HL-60 (cell line): ENCODE measurements at regions not wholly inside any gene's neighbourhood (a gene's known extent, or its start where the extent isn't known, plus 50 kb on each side); places are given as distances from the start of the nearest gene placed in this dataset.

ENCODE experiments used
- DNase-seq, 2 experiments: peaks; one replicate each; pipeline ENCODE4 v3.0.0-alpha.2; 2010 to 2020; ENCODE audit warnings: low read depth in 1 of 2, low spot score in 1 of 2
- H3K27ac ChIP-seq: fragments of 250-450 bp; sonication (Bioruptor Pico); replicated peaks from 2 replicates; pipeline ENCODE4 v1.5.1; 2020; ENCODE audit warnings: mild to moderate bottlenecking, moderate library complexity
- H3K27me3 ChIP-seq: fragments of 250-450 bp; sonication (Bioruptor Pico); 2 replicates; pipeline ENCODE4 v1.5.1; 2021; ENCODE audit warnings: mild to moderate bottlenecking, moderate library complexity; ENCODE audit not compliant: insufficient read depth, poor library complexity, severe bottlenecking
- H3K4me3 ChIP-seq: replicated peaks from 2 replicates; pipeline ENCODE4 v1.5.1; 2011; ENCODE audit warnings: mild to moderate bottlenecking, control low read depth, low read length; ENCODE audit not compliant: insufficient read depth
- GABPA ChIP-seq: IDR thresholded peaks from 2 replicates; pipeline ENCODE4 v1.6.1; 2012; ENCODE audit warnings: low read depth
- POLR2AphosphoS5 ChIP-seq: IDR thresholded peaks from 2 replicates; pipeline ENCODE4 v1.6.1; 2012; ENCODE audit warnings: low read depth
- REST ChIP-seq: IDR thresholded peaks from 2 replicates; pipeline ENCODE4 v1.6.1; 2012; ENCODE audit warnings: low read depth; ENCODE audit not compliant: insufficient replicate concordance
- SPI1 ChIP-seq: IDR thresholded peaks from 2 replicates; pipeline ENCODE4 v1.6.1; 2012; ENCODE audit warnings: low read depth, mild to moderate bottlenecking, borderline replicate concordance
- TF ChIP-seq, protein P1 (sequence below): IDR thresholded peaks from one replicate; pipeline ENCODE4 v1.5.1; 2011; ENCODE audit warnings: low read length, control low read depth, inconsistent platforms; ENCODE audit not compliant: insufficient read depth

GRCh38 chr10:117477211-117477947, 65.2 kb upstream of the EMX2 start:
- no peak for DNase-seq
- TF ChIP-seq GABPA (no peak), REST (no peak)
- H3K4me3 ChIP-seq = no peak overlapping the region
- no peaks in the 10 kb centered on the region for H3K27me3 ChIP-seq
- no peak overlapping the region for H3K27ac ChIP-seq

- Histone ChIP-seq H3K27me3 (no peaks in the 10 kb centered on the region), H3K27ac (no peak overlapping the region), H3K4me3 (no peak overlapping the region)
- TF ChIP-seq SPI1 (0 out of 2 replicates have a peak, but pooled peaks have one; percentile 21), GABPA (no peak)
- DNase-seq = no peak
Observed at GRCh38 chr10:117476716-117477115, 65.8 kb upstream of the EMX2 start.

- Histone ChIP-seq H3K4me3 (no peak overlapping the region), H3K27ac (no peak overlapping the region), H3K27me3 (no peaks in the 10 kb centered on the region)
- TF ChIP-seq REST (no peak), POLR2AphosphoS5 (no peak), GABPA (no peak), SPI1 (no peak)
- TF ChIP-seq, protein P1, sequence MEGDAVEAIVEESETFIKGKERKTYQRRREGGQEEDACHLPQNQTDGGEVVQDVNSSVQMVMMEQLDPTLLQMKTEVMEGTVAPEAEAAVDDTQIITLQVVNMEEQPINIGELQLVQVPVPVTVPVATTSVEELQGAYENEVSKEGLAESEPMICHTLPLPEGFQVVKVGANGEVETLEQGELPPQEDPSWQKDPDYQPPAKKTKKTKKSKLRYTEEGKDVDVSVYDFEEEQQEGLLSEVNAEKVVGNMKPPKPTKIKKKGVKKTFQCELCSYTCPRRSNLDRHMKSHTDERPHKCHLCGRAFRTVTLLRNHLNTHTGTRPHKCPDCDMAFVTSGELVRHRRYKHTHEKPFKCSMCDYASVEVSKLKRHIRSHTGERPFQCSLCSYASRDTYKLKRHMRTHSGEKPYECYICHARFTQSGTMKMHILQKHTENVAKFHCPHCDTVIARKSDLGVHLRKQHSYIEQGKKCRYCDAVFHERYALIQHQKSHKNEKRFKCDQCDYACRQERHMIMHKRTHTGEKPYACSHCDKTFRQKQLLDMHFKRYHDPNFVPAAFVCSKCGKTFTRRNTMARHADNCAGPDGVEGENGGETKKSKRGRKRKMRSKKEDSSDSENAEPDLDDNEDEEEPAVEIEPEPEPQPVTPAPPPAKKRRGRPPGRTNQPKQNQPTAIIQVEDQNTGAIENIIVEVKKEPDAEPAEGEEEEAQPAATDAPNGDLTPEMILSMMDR = no peak
- no peak for DNase-seq
Observed at GRCh38 chr10:117476281-117476680, 66.3 kb upstream of the EMX2 start.

- Histone ChIP-seq H3K27ac (no peak overlapping the region), H3K27me3 (no peaks in the 10 kb centered on the region), H3K4me3 (no peak overlapping the region)
- no peak for TF ChIP-seq POLR2AphosphoS5
- TF ChIP-seq, protein P1 = no peak
- TF ChIP-seq SPI1 = no peak
- no peak for TF ChIP-seq GABPA
- no peak for TF ChIP-seq REST
- no peak for DNase-seq
Observed at GRCh38 chr10:117472872-117473271, 69.7 kb upstream of the EMX2 start.
